DMS 273 treated with DMSO at 0.1 percent for 48 hours (cell line): ENCODE measurements at regions not wholly inside any gene's neighbourhood (a gene's known extent, or its start where the extent isn't known, plus 50 kb on each side); places are given as distances from the start of the nearest gene placed in this dataset.
"Not testable (repeated sequence)": the region's sequence is repeated elsewhere in the genome, so short reads cannot be mapped to it uniquely, and the experiment has no call there.

Experiments
- DNase-seq: peaks from one replicate; lab custom pipeline; 2025; lab: John Stamatoyannopoulos, UW

DNA sequence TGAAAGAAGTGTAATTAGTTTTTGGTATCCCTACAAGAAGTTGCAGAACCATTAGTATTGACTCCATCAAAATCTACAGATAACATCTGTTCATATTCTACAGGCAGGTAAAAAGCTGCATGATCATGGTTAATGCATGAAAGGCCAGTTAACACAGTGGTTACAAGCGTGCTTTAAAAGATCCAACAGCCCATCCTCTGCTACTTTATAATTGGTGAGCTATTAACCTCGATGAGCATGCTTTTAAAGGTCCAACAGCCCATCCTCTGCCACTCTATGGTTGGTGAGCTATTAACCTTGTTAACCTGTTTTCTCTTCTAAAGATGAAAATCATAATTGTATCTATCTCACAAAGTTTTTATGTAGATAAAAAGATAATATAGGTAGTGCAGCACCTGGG lies 289.3 kb downstream of the DUSP6 start:
- DNase-seq, result no peak

DNA sequence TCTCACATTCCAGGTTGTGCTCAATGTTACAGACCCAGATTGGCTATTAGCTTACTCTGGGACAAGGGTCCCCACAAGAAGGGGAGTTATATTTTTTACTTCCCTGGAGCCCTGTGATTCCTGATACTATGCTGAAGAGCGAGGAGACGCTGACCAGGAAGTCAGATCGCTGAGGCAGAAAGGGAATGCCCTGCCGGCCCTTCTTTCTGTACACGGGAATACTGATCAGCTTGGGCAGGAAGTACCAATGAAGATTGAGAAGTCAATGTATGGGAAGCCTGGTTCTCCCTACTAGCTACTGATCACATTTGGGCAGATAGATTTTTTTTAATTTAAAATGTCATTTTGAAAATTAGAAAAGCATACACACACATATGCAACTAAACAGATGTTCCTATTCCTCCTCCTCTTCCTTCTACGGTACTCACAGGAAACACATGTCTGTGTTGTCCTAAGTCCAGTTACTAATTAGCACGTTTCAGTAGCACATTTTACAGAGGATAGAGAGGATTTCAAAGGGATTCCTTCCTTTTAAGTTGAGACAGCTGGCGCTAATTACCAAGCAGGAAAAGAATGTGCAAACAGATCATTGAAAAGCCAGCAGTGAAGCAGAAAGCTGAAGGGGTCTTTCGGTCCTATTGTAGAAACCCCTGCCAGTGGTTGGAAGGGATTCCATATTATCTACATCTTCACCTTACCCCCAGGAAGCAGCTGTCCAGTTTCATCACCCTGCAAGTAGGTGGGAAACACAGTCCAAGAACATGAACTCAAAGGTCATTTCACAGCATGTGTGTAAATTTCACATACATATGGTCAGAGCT lies 292.4 kb downstream of the DUSP6 start:
- no peak for DNase-seq

DNA sequence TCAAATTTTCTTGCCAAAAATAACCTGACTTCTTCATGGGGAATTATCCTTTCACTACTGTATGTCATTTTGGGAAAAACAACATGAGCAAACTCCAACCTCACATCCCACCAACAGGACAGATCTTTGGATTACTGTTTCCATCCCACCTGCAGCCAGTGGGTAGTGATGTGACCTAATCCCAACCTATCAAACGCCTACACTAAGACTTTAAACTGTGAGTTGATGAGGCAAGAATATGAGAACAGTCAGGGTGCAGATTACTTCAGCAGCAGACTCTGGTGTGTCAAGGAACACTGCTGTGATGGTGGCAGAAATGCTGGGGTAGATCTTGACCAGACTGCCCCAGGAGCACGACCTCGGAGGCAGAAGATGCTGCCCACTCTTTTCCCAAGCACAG lies 293.2 kb downstream of the DUSP6 start:
- no peak for DNase-seq

DNA sequence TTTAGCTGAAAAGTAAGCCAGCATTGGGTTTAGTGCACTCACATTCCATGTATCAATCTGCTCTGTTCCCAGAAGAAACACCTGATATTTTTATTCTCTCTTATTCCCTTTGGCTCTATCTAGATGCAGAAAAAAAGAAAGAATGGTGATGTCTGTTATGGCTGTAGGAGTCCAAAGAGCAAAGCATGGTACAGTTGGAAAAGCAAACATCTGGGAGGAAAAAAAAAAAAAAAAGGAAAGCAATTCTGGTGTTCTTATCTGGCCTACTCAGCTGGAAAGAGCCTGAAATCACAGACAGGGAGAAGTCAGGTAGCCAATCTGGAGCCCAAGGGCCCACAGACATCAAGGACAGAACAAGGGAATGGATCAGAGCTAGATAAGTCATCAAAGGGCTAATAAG lies 293.9 kb downstream of the DUSP6 start:
- no peak for DNase-seq

DNA sequence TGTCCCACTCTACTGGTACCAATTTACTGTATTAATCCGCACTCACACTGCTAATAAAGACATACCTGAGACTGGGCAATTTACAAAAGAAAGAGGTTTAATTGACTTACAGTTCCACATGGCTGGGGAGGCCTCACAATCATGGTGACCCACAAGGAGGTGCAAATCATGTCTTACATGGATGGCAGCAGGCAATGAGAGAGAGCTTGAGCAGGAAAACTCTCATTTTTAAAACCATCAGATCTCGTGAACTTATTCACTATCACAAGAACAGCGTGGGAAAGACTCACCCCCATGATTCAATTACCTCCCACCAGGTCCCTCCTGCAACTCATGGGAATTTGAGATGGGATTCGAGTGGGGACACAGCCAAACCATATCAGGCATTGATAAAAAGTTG lies 298.5 kb downstream of the DUSP6 start:
- not testable (repeated sequence) for DNase-seq

DNA sequence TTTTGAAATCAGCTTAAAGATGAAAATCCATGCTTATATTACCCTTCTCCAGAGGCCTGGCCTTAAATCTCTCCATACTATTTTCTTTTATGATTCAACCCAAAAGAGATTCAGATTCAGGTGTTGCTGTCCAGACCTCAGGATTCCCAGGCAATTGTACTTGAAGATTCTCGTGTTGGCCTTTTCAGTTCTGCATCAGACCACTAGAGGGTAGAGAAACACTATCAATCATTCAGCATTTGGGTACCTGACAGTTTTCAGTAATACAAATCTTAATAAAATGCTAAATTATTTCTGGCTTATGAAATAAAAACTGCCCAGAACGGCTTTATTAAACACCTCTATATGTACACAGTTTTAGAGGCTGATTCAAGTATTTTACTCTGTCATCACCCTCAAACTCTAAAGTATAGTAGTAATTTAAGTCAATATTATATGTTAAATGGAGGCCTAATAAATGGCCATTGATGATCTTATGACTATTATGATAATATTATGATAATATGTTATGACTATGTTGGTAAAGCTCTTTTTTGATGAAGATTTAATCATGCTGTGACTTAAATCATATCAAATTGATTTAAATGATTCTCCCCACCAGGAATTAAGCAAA lies 301.1 kb downstream of the DUSP6 start:
- no peak for DNase-seq

DNA sequence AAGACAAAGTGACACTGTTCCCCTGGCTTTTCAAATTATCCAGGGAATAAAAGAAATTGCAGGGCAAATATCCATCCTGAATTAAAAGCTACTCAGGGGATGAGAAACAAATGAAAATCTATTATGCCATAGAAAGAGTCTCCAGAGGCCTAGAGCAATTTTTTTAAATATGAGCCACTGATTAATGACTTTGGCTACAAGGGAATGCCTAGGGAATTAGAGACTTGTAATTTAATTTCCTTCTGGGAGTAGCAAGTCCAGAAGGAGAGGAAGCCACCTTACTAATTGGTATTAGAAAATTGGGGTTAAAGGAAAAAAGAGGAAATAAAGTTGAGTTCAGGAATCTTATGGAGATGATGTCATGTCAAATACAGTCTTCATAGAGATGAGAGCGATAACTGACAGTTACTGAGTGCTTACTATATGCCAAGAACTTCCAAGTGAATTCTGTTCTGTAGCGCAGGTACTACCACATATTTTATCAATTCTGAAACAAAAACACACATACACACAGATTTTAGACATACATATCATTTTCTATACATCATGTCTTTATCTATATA lies 304.4 kb downstream of the DUSP6 start:
- DNase-seq, result no peak

DNA sequence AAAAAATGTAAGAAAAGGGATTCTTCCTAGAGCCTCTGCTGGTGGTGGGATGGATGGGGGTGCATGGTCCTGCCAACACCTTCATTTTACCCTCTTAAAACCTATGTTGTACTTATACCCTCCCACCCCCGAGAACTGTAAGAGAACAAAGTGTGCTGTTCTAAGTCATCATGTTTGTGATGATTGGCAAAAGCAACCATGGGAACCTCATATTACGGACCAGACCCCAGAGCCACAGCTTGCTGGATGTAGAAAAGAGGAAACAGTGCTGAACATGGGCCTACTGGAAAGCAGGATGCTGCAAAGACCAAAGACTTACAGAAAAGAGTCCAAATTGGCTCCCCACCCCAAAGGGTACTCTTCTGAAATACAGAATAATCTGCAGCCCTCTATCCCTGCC lies 311.2 kb downstream of the DUSP6 start:
- no peak for DNase-seq

DNA sequence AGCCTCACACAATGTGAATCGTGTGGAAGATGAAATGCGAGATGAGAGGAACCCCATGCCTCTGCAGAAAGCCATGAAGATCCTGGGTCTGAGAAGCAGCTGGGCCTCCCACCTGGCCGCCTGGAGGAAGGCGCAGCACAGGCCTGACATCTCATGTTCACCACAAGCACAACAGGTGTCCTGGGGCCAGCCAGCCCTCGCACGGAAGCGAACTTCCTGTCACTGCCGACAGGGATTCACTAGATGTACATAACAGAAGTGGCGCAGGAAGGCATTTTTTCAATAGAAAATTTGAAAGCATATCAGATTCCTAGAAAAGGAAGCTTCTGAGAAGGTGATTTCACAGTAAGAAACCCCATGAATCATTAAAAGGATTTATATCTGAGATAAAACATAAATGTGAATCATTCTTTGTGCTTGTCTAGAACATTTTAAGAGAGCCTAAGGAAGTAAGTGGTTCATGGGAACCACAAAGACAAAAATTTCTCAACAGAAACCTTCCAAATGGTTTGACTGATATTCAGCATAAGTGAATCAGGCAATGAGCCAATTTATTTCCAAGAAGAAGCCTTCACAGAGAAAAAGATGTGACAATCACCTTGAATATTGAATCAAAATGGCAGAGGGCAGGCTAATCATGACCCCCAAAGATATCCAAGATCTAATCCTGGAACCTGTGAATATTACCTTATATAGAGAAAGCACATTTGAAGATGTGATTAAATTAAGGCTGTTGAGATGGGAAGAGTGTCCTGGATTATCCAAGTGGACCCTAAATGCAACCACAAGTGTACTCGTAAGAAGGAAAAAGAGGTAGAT lies 311.9 kb downstream of the DUSP6 start:
- DNase-seq, result no peak

DNA sequence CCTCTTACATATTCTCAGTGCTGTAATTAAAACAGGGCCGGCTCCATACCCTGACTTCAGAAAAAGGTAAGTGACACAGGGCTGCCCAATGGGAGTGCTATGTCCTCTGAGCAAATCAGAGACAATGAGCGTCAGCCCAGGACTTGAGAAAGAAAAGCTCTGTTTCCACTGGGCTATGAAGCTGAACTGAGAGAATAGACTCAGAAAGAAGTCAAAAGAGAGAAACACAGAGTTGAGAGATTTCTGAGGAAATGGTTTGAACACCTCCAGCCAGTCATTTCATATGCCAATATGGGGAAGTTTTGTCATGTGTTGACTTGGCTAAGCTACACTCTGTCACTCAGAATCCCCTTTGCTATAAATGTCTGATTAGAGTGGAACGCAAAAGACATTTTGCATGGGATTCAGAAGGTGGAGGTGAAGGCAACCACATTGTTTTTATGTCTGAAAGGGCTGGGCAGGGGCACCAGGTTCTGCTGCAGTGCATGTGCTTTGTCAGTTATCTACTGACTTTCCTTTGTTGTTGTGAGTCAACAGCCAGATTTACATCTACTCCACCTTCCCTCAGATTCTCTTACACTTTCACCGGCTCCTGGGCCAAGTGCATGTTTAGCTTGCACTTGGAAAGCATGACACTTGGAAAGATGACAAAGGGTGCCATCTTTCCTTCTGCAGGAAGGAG lies 313.3 kb downstream of the DUSP6 start:
- DNase-seq, result no peak

DNA sequence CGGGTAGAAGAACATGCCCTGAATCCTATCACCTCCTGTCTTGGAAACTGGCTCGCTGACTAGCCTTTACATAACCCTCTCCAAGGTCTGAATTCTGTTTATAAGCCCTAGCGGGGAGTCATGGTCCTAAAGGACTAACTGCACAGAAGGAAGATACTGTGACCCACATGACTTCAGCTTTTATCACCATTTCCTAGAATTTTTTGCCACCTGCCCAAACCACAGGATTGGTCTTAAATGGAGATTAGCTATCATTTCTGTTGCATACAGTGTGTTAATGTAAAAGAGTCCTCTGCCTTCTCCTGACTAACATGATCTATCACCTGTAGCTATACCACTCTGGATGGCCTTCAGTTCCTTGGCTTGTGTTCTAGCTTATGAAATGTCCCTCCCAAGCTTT lies 319.2 kb downstream of the DUSP6 start:
- no peak for DNase-seq

DNA sequence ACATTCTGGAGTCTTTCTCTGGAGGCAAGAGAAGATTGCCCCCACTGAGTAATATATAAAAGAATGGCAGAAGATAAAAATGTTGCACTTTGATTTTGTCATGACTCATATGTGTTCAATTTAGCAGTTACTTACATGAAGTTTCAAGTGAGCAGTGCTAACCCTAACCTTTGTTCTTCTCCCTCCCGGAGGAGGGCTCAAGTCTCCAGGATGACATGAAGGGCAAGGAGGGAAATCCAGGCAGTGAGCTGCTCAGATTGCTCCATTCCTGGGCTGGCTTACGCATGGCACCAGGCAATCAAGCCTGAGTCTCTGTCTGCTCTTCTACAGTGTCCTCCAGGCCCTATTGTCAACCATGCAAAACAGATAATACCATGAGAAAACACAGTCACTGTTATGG lies 322.3 kb downstream of the DUSP6 start:
- no peak for DNase-seq

DNA sequence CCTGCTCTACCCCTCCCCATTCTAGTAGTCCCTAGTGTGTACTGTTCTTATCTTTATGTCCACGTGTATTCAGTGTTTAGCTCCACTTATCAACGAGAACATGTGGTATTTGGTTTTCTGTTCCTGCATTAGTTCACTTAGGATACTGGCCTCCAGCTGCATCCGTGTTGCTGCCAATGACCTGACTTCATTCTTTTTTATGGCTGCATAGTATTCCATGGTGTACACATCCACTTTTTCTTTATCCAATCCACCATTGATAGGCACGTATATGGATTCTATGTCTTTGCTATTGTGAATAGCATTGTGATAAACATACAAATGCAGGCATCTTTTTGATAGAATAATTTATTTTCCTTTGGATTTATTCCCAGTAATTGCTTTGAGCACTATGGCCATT lies 327.7 kb downstream of the DUSP6 start:
- DNase-seq, result no peak

DNA sequence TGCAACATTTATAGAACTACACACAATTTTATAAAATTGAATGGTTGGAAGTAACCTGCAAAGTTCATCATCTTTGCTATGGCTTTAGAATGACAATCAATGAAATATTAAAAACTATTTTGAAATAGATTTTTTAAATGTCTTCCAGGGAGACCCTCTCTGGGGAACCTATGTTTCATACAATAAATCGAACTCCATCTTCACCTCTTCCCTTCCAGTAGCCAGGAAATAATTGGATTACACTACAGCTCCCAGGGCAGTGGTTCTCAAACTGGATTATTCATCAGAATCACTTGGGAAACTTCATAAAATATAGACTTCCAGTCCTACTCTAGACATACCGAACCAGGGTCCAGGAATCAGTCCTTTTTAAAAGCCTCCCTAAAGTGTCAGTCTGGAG lies 328.4 kb downstream of the DUSP6 start:
- DNase-seq, result no peak

DNA sequence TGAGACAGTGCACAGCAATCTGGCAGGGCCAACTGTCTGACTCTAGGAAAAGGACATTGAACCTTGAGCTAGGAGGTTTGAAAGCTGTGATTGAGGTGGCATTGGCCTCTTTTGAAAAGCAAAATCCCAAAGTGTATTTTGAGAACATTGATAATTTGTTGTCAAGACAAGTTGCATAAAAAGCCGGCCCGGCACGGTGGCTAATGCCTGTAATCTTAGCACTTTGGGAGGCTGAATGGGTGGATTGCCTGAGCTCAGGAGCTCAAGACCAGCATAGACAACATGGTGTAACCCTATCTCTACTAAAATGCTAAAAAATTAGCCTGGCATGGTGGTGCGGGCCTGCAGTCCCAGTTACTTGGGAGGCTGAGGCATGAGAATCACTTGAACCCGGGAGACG lies 331.6 kb downstream of the DUSP6 start:
- no peak for DNase-seq

DNA sequence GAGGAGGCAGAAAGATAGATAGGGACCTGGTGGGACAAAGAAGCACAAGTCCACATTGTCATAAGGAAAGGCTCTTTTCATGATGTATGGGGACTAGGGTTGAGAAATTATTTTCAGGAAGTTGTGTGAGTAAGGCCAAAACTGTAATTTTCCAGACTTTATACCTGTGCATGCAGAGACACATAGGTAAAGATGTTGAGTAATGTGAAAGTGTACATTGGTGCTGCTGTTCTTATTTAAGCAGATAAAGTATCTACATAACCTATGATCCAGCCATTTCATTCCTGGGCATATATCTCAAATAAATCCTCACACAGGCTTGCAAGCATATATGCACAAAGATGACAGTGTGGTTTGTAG lies 332.2 kb downstream of the DUSP6 start:
- no peak for DNase-seq

DNA sequence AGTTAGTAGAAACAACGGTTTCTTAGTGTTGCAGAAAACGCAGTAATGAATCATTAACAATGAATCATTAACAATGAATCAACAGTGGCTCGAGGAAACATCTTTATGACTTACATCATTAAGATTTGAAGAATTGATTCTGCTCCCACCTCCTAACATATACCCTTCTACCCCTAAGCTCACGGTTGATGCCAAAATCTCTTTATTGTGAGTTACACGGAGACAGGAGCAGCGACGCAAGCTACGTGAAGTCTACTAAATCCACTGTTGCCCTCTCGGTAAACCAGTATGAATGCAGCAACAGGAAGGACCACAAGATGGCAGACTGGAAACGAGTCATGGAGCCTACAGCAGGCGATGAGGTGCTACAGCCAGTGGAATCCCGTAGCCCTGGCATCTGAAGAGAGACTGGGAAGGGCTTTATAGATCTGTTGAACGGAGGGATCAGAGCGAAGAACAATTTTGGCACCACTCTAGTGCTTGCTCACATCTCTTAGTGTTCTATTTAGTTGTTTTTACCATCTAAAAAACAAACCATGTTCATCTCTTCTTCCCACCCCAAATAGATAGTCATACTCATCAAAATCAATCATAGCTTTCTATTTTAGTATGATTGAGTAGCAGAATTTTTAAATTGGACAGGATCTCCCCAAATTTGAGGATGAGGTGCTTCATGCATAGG lies 332.7 kb downstream of the DUSP6 start:
- DNase-seq, result peak; percentile 15

DNA sequence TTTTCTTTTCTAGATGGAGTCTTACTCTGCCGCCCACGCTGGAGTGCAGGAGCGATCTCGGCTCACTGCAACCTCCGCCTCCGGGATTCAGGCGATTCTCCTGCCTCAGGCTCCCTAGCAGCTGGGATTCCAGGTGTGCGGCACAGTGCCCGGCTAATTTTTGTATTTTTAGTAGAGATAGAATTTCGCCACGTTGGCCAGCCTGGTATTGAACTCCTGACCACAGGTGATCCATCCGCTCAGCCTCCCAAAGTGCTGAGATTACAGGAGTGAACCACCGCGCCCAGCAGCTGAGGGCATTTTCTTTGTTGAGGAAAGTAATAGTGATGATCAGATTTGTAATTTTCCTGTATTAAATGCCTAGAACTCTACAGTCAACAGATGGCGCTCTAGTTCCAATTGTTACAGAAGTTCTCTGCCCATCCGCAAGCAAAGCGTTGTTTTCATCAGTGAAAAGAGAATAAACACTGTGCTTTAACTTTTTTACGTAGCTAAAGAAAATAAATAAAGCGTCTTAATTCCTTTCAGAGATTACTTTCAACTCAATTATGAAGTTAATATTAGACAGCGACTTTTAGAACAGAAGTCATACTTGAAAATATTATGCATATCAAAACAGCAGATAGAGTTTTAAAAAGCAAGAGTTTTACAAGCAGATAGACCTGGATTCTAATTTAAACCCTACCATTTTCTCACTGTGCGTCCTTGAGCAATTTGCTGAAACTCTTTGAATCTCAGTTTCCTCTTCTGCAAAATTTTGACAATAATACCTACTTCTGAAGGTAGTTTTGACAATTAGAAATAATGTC lies 335.1 kb downstream of the DUSP6 start:
- DNase-seq, result peak; percentile 3

DNA sequence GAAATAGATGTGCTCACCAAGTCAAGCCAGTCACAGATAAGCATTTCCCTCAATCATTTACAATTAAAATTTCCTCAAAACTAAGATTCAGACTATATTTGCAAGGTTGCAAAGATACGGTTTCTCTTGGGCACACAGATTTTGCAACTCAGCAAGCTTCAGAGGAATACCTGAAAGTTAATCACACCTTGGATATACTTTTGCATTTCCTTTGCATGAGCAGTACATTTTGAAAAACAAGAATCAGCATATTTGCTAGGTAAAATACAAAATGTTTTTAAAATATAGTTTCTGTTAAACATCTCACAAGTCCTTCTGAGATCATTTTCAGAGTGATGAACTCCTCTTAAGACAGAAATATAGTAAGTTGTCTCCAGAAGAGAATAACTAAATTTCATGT lies 336.9 kb downstream of the DUSP6 start:
- DNase-seq, result no peak

DNA sequence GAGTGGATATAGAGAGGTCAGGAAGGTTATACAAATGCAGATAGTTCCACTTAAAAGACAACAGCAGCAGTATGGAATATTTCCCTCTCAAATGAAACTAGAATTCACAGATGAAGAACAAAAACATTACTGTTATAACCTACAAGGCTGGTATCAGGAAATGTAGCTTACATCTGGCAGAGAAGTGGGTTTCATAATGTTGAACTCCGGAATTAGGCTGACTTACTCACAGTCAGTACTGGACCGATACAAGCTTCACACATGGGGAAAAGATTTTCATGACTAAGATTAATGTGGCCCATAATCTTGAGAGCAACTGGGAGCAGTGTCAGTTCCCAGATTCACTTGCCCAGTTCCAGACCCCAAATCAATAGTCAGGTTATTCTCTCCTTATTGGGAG lies 353.9 kb downstream of the DUSP6 start:
- no peak for DNase-seq
